K562 (cell line): ENCODE measurements at regions not wholly inside any gene's neighbourhood (a gene's known extent, or its start where the extent isn't known, plus 50 kb on each side); places are given as distances from the start of the nearest gene placed in this dataset.

Experiments used
- ATAC-seq: fragments of 200-7000 bp; cut with Tn5 transposase; 3 replicates; pipeline ENCODE4 v1.9.1; 2020; ENCODE audit warnings: moderate library complexity
- BruUV-seq: library from RNA; stranded (reverse); fragments of 400-500 nt; replicated peaks from 2 replicates; lab custom pipeline; 2021; lab: Mats Ljungman, UMichigan
- CTCF ChIA-PET: fragments of 300-600 bp; formaldehyde crosslinking; extraction: SDS; loops from one replicate; lab custom pipeline; 2021; ENCODE audit warnings: low intra/inter-chr PET ratio; lab: Yijun Ruan, JAX
- POLR2A ChIA-PET: fragments of 300-600, 350-650 bp; sonication (Branson Sonifier 250); formaldehyde crosslinking; extraction: SDS; loops from one replicate; lab custom pipeline; 2021; ENCODE audit warnings: antibody characterized with exemption, inconsistent platforms; lab: Yijun Ruan, JAX
- DNase-seq, 4 experiments: peaks; one replicate each; pipeline versions ENCODE4 v3.0.0 to v3.0.0-alpha.2; 2011 to 2018; ENCODE audit warnings: low spot score in 3 of 4, mixed read lengths in 3 of 4; ENCODE audit errors: extremely low read depth in 1 of 4
- FAIRE-seq: peaks from 2 replicates; lab custom pipeline; 2011; peaks lifted over from hg19 to GRCh38; lab: Jason Lieb, UNC
- H2AFZ ChIP-seq: 2 replicates; pipeline ENCODE4 v1.6.0; 2011; ENCODE audit warnings: low read depth, low read length, control low read depth, inconsistent platforms
- H3K27ac ChIP-seq: fragments of 200-600 bp; 3 replicates; pipeline ENCODE4 v1.8.0; 2011; ENCODE audit warnings: low read depth, mild to moderate bottlenecking, control low read depth, inconsistent platforms, low read length, moderate library complexity, mixed read lengths; ENCODE audit errors: extremely low read depth
- H3K27me3 ChIP-seq, 2 experiments: fragments of 300-600 bp in 1 of 2; 2 replicates in 1 of 2; 3 replicates in 1 of 2; pipeline versions ENCODE4 v1.6.0 to v1.8.0; 2011; ENCODE audit warnings: inconsistent platforms in 2 of 2, low read length in 2 of 2, mild to moderate bottlenecking in 1 of 2, mixed read lengths in 1 of 2, moderate library complexity in 1 of 2; ENCODE audit not compliant: control insufficient read depth in 2 of 2, insufficient read depth in 2 of 2
- H3K36me3 ChIP-seq: fragments of 300-600 bp; 3 replicates; pipeline ENCODE4 v1.8.0; 2011; ENCODE audit warnings: mild to moderate bottlenecking, low read length, inconsistent platforms; ENCODE audit not compliant: control insufficient read depth, insufficient read depth
- H3K4me1 ChIP-seq, 2 experiments: fragments of 200-600 bp in 1 of 2; replicated peaks in 1 of 2; 2 replicates in 1 of 2; 3 replicates in 1 of 2; pipeline versions ENCODE4 v1.5.1 to v1.8.0; 2011; ENCODE audit warnings: inconsistent platforms in 2 of 2, low read length in 2 of 2, mild to moderate bottlenecking in 1 of 2, mixed read lengths in 1 of 2, moderate library complexity in 1 of 2; ENCODE audit not compliant: control insufficient read depth in 2 of 2, insufficient read depth in 2 of 2
- H3K4me2 ChIP-seq: 2 replicates; pipeline ENCODE4 v1.6.1; 2011; ENCODE audit warnings: low read length, control low read depth, inconsistent platforms, mixed read lengths; ENCODE audit not compliant: insufficient read depth
- H3K4me3 ChIP-seq: fragments of 200-600 bp; sonication (generic), shearing (Covaris generic); 2 replicates; pipeline ENCODE4 v1.5.1; 2016; ENCODE audit warnings: control low read depth, inconsistent platforms
- H3K79me2 ChIP-seq: fragments of 200-600 bp; 3 replicates; pipeline ENCODE4 v1.8.0; 2011; ENCODE audit warnings: low read length, inconsistent platforms; ENCODE audit not compliant: control insufficient read depth, insufficient read depth
- H3K9ac ChIP-seq, 2 experiments: 2 replicates each; pipeline versions ENCODE4 v1.6.0 to v1.6.1; 2011; ENCODE audit warnings: low read depth in 2 of 2, low read length in 2 of 2, control low read depth in 1 of 2, inconsistent platforms in 1 of 2, mild to moderate bottlenecking in 1 of 2, mixed read lengths in 1 of 2; ENCODE audit not compliant: insufficient read depth in 1 of 2
- H3K9me1 ChIP-seq: one replicate; pipeline ENCODE4 v1.6.0; 2011; ENCODE audit warnings: inconsistent platforms, mild to moderate bottlenecking, low read length, moderate library complexity; ENCODE audit not compliant: control insufficient read depth, insufficient read depth
- H3K9me3 ChIP-seq: replicated peaks from 2 replicates; pipeline ENCODE4 v1.5.1; 2011; ENCODE audit warnings: low read depth, low read length, inconsistent platforms; ENCODE audit not compliant: control insufficient read depth, insufficient read depth
- H4K20me1 ChIP-seq: replicated peaks from 2 replicates; pipeline ENCODE4 v1.6.1; 2011; ENCODE audit warnings: low read length, inconsistent platforms, mixed read lengths; ENCODE audit not compliant: control insufficient read depth, insufficient read depth
- CC2D1A ChIP-seq: fragments of 450-650 bp; IDR thresholded peaks from 2 replicates; pipeline ENCODE4 v1.6.1; 2017; ENCODE audit warnings: mild to moderate bottlenecking
- DMBX1 ChIP-seq: fragments of 250-450 bp; sonication (Bioruptor Pico); IDR thresholded peaks from 2 replicates; pipeline ENCODE4 v1.8.0; 2022; ENCODE audit warnings: inconsistent platforms, mild to moderate bottlenecking, moderate library complexity, borderline replicate concordance
- FOS ChIP-seq: IDR thresholded peaks from 3 replicates; pipeline ENCODE4 v1.6.1; 2011; ENCODE audit not compliant: insufficient read length; ENCODE audit errors: extremely low read depth
- KDM1A ChIP-seq, 2 experiments: fragments of 450-650 bp; IDR thresholded peaks; 2 replicates each; pipeline ENCODE4 v1.6.1; 2016; ENCODE audit warnings: mild to moderate bottlenecking in 2 of 2
- KLF13 ChIP-seq: fragments of 450-650 bp; IDR thresholded peaks from 2 replicates; pipeline ENCODE4 v1.6.1; 2016; ENCODE audit warnings: missing genetic modification characterization, low read depth, mild to moderate bottlenecking, missing compliant biosample characterization, moderate library complexity, borderline replicate concordance
- ZBTB17 ChIP-seq: fragments of 450-650 bp; formaldehyde crosslinking; IDR thresholded peaks from 2 replicates; pipeline ENCODE4 v1.4.0; 2020; ENCODE audit warnings: mild to moderate bottlenecking
- ZNF780A ChIP-seq: fragments of 250-450 bp; sonication (Bioruptor Pico); IDR thresholded peaks from 2 replicates; pipeline ENCODE4 v1.5.0; 2021; ENCODE audit warnings: mild to moderate bottlenecking
- whole genome bisulfite sequencing: fragments of 100-300 bp; shearing (Covaris generic); methylation state at CpG from one replicate; pipeline ENCODE4 v1.1.6; 2016; ENCODE audit warnings: low coverage, mixed read lengths; ENCODE audit not compliant: insufficient coverage; ENCODE audit errors: missing lambda C conversion rate; 5-methylcytosine and 5-hydroxymethylcytosine counted together
- in situ Hi-C: fragments of 300-500 bp; cut with MboI; formaldehyde crosslinking; loops from 4 replicates; pipeline ENCODE4 v1.15.0; 2018; ENCODE audit warnings: inconsistent platforms, mixed read lengths
- intact Hi-C: fragments of 100-400 bp; cut with micrococcal nuclease; formaldehyde crosslinking; loops from 2 replicates; pipeline ENCODE4 v1.14.2; 2022
- TF ChIP-seq, protein P1 (sequence below), 3 experiments: IDR thresholded peaks in 2 of 3; conservative IDR thresholded peaks in 1 of 3; 2 replicates each; pipeline ENCODE4 v1.5.1; 2011 to 2012; ENCODE audit warnings: low read length in 3 of 3, mild to moderate bottlenecking in 3 of 3, control low read depth in 2 of 3, improper control_type of control experiment in 1 of 3, inconsistent platforms in 1 of 3, low read depth in 1 of 3, mixed read lengths in 1 of 3, moderate library complexity in 1 of 3; ENCODE audit not compliant: insufficient read depth in 2 of 3

GRCh38 chr12:89878950-89879349, 170.3 kb upstream of the ATP2B1 start (continued):
- TF ChIP-seq, protein P1, sequence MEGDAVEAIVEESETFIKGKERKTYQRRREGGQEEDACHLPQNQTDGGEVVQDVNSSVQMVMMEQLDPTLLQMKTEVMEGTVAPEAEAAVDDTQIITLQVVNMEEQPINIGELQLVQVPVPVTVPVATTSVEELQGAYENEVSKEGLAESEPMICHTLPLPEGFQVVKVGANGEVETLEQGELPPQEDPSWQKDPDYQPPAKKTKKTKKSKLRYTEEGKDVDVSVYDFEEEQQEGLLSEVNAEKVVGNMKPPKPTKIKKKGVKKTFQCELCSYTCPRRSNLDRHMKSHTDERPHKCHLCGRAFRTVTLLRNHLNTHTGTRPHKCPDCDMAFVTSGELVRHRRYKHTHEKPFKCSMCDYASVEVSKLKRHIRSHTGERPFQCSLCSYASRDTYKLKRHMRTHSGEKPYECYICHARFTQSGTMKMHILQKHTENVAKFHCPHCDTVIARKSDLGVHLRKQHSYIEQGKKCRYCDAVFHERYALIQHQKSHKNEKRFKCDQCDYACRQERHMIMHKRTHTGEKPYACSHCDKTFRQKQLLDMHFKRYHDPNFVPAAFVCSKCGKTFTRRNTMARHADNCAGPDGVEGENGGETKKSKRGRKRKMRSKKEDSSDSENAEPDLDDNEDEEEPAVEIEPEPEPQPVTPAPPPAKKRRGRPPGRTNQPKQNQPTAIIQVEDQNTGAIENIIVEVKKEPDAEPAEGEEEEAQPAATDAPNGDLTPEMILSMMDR (IDR thresholded peaks at IDR 0.05 in 2 of 3, conservative IDR thresholded peaks at IDR 0.05 in 1 of 3; ENCODE audit: insufficient read depth in 2 of 3, low read depth in 1 of 3, low read length in 3 of 3): no peak
- no peak for TF ChIP-seq KDM1A (IDR thresholded peaks at IDR 0.05)
- no peak for TF ChIP-seq FOS

DNA sequence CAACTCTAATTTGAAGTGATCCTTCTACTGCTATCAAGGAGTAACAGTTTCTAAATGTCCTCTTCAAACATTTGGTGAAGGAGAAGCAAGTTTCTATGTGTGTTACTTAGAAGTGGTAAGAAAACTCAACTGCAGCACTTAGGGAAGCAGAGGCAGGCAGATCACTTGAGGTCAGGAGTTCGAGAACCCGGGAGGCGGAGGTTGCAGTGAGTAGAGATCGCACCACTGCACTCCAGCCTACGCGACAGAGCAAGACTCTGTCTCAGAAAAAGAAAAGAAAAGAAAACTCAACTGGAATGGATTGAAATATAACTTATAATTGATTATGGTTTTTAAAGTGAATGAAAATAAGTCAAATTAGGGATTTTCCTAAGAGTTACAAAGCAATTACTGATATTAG, 169.7 kb upstream of the ATP2B1 start:
- no peaks in the 10 kb centered on the region for H3K36me3 ChIP-seq
- no peaks in the 10 kb centered on the region for H3K9me3 ChIP-seq
- H3K27ac ChIP-seq: no peak overlapping the region
- H2AFZ ChIP-seq: no peak overlapping the region
- TF ChIP-seq KLF13 (tag) (no peak), DMBX1 (CRISPR knock-in tag) (no peak), ZBTB17 (CRISPR knock-in tag) (no peak), CC2D1A (no peak), ZNF780A (no peak)
- no peak overlapping the region for H3K4me2 ChIP-seq
- no peak overlapping the region for H3K9ac ChIP-seq
- intact Hi-C loops: no loop called here
- DNase-seq (no peak), ATAC-seq (no peak), FAIRE-seq (no peak)
- H3K4me3 ChIP-seq: no peak overlapping the region
- no peaks in the 10 kb centered on the region for H4K20me1 ChIP-seq
- WGBS: 43% methylated on average over 6 of the region's 6 CpGs
- H3K4me1 ChIP-seq: peaks cover 0 to 4% of the 10 kb centered on the region in 2 experiments; a peak in 1 of 5 replicates
- H3K79me2 ChIP-seq: no peaks in the 10 kb centered on the region
- in situ Hi-C loops: no loop called here
- ChIA-PET CTCF (no interaction called here), POLR2A (no interaction called here)
- H3K27me3 ChIP-seq: no peaks in the 10 kb centered on the region
- no TSS peak for BruUV-seq
- H3K9me1 ChIP-seq: no peaks in the 10 kb centered on the region
